ENCODE measurements at regions not wholly inside any gene's neighbourhood (a gene's known extent, or its start where the extent isn't known, plus 50 kb on each side); places are given as distances from the start of the nearest gene placed in this dataset.

DNA sequence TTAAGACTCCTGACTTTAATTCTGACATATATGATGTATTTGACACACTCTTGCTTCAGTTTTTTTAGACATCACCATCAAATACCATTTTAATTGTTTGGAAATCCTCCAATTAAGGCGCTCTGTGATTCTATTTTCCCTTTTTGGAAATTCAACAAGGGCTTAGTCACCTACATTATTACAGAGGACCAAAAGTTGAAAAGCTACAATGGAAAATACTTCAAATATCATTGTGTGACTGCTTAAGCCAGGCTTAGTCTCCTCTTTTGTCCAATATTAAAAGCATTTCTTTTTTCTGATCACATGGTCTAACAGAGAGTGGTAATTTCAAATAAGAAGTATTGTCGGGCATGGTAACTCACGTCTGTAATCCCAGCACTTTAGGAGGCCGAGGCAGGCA is 160.3 kb downstream of the CEMIP2 start (continued):
- TF ChIP-seq CHD2 (IDR thresholded peaks at IDR 0.05; ENCODE audit: low read length, partially characterized antibody) = no peak
- no peak for TF ChIP-seq TFCP2L1 (CRISPR knock-in tag; IDR thresholded peaks at IDR 0.05)

- no peak for DNase-seq (ENCODE audit: low read depth in 1 of 2, low spot score in 1 of 2)
- ATAC-seq = no peak
- Histone ChIP-seq H3K4me3 (no peak overlapping the region), H3K27ac (peak overlapping the region in 1 of 2 experiments; percentile 67; a peak in 1 of 6 replicates), H3K4me2 (no peak overlapping the region), H3K9me3 (peaks cover 12% of the 10 kb centered on the region; the same call in 2 of the 3 replicates), H3K4me1 (peaks cover 18% of the 10 kb centered on the region)
- POLR2A ChIA-PET = no interaction called here
- FAIRE-seq = no peak
- CTCF ChIA-PET = interaction anchor here (1.1 to 2.3 kb wide), 4 partner anchors 35 to 212 kb away, joined by 3 to 7 read pairs (median 4); no protein-coding TSS in a partner anchor
- no peak for TF ChIP-seq RCOR1 (IDR thresholded peaks at IDR 0.05; ENCODE audit: low read depth, low read length)
- no peak for TF ChIP-seq JUNB (IDR thresholded peaks at IDR 0.05)
- no peak for TF ChIP-seq RARB (CRISPR knock-in tag; IDR thresholded peaks at IDR 0.05)
- no peak for TF ChIP-seq RFX5 (IDR thresholded peaks at IDR 0.05)
- no peak for TF ChIP-seq SREBF2 (IDR thresholded peaks at IDR 0.05)
- TF ChIP-seq, protein P1, sequence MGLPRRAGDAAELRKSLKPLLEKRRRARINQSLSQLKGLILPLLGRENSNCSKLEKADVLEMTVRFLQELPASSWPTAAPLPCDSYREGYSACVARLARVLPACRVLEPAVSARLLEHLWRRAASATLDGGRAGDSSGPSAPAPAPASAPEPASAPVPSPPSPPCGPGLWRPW (IDR thresholded peaks at IDR 0.05) = no peak
- no peak for TF ChIP-seq POLR2A (IDR thresholded peaks at IDR 0.05; ENCODE audit: low read length)
- TF ChIP-seq ZSCAN20 (CRISPR knock-in tag; IDR thresholded peaks at IDR 0.05) = no peak
- TF ChIP-seq, protein P2, sequence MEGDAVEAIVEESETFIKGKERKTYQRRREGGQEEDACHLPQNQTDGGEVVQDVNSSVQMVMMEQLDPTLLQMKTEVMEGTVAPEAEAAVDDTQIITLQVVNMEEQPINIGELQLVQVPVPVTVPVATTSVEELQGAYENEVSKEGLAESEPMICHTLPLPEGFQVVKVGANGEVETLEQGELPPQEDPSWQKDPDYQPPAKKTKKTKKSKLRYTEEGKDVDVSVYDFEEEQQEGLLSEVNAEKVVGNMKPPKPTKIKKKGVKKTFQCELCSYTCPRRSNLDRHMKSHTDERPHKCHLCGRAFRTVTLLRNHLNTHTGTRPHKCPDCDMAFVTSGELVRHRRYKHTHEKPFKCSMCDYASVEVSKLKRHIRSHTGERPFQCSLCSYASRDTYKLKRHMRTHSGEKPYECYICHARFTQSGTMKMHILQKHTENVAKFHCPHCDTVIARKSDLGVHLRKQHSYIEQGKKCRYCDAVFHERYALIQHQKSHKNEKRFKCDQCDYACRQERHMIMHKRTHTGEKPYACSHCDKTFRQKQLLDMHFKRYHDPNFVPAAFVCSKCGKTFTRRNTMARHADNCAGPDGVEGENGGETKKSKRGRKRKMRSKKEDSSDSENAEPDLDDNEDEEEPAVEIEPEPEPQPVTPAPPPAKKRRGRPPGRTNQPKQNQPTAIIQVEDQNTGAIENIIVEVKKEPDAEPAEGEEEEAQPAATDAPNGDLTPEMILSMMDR (IDR thresholded peaks at IDR 0.05) = no peak
- TF ChIP-seq, protein P3, sequence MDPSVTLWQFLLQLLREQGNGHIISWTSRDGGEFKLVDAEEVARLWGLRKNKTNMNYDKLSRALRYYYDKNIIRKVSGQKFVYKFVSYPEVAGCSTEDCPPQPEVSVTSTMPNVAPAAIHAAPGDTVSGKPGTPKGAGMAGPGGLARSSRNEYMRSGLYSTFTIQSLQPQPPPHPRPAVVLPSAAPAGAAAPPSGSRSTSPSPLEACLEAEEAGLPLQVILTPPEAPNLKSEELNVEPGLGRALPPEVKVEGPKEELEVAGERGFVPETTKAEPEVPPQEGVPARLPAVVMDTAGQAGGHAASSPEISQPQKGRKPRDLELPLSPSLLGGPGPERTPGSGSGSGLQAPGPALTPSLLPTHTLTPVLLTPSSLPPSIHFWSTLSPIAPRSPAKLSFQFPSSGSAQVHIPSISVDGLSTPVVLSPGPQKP (IDR thresholded peaks at IDR 0.05; ENCODE audit: low read depth, low read length) = no peak
- no peak for TF ChIP-seq EHMT2 (IDR thresholded peaks at IDR 0.05; ENCODE audit: low read depth)
- TF ChIP-seq, protein P4, sequence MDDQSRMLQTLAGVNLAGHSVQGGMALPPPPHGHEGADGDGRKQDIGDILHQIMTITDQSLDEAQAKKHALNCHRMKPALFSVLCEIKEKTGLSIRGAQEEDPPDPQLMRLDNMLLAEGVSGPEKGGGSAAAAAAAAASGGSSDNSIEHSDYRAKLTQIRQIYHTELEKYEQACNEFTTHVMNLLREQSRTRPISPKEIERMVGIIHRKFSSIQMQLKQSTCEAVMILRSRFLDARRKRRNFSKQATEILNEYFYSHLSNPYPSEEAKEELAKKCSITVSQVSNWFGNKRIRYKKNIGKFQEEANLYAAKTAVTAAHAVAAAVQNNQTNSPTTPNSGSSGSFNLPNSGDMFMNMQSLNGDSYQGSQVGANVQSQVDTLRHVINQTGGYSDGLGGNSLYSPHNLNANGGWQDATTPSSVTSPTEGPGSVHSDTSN (IDR thresholded peaks at IDR 0.05) = no peak
- no peak for TF ChIP-seq USF2 (IDR thresholded peaks at IDR 0.05)
- TF ChIP-seq POLR2AphosphoS2 (conservative IDR thresholded peaks at IDR 0.05; ENCODE audit: low read length) = no peak
- TF ChIP-seq HMGXB4 (CRISPR knock-in tag; IDR thresholded peaks at IDR 0.05; ENCODE audit: borderline replicate concordance) = no peak
- WGBS (ENCODE audit: missing lambda C conversion rate) = 86% methylated on average over 5 of the region's 5 CpGs
Observed at GRCh38 chr9:71607461-71607881, 160.8 kb downstream of the CEMIP2 start.

Data from A549 (cell line).